ENCODE measurements at regions not wholly inside any gene's neighbourhood (a gene's known extent, or its start where the extent isn't known, plus 50 kb on each side); places are given as distances from the start of the nearest gene placed in this dataset.

DNA sequence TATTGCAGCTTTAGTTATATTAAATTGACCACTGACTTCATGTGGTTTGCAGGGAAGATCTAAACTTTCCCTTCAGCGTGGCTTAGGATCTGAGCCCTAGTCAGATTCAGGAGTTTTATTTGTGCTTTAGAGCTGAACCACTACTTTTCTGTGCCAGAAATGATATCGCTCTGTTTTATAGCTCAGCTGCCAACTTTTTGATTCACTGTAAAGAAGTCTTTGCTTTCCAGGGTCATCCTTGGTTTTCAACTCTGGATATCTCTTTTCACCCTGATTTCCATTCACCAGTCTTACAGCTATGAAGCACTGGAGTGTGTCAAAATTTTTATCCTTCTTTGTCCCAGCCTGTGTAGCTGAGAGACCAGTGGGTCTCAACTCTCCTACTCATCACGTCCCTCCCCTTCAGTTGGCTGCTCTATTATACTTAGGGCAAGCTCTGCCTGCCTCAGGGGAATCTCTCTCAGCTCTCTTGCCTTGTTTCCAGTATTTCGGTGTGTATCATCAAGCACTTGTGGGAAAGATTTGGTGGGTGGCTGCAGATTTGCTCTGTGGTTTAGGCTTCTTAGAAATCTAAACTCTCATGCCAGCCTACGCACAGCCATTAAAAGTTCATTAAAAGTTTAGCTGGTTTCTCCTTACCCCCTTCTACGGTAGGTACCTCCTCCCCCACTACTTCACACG is 425.5 kb downstream of the TENT5A start:
- in situ Hi-C loops (cut with HindIII; ENCODE audit: low sequenced_read_pairs) = no loop called here
- H3K4me3 ChIP-seq (ENCODE audit: low read depth, low read length) = no peak overlapping the region
- TF ChIP-seq, protein P1, sequence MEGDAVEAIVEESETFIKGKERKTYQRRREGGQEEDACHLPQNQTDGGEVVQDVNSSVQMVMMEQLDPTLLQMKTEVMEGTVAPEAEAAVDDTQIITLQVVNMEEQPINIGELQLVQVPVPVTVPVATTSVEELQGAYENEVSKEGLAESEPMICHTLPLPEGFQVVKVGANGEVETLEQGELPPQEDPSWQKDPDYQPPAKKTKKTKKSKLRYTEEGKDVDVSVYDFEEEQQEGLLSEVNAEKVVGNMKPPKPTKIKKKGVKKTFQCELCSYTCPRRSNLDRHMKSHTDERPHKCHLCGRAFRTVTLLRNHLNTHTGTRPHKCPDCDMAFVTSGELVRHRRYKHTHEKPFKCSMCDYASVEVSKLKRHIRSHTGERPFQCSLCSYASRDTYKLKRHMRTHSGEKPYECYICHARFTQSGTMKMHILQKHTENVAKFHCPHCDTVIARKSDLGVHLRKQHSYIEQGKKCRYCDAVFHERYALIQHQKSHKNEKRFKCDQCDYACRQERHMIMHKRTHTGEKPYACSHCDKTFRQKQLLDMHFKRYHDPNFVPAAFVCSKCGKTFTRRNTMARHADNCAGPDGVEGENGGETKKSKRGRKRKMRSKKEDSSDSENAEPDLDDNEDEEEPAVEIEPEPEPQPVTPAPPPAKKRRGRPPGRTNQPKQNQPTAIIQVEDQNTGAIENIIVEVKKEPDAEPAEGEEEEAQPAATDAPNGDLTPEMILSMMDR (IDR thresholded peaks at IDR 0.05; ENCODE audit: low read depth, low read length, missing control alignments) = no peak
- no peak for DNase-seq (ENCODE audit: low read depth)

DNA sequence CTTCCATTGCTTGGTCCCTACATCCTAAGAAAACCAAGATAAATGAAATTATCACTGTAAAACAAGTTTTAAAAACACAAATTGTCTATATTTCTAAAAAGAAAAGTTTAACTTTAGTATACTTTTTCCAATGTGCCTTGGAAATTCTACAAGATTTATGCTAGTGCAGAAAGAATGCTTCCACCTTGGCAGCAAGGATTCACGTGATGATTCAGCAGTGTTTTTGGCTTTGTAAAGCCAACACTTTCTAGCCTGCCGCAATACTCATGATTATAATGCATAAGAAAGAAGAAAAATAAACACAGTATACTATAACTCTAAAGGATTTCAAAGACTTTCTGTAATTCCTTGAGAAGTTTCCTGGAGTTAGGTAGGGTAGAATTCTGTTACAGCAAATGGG is 442.7 kb downstream of the TENT5A start:
- peak; percentile 18 for DNase-seq (ENCODE audit: low read depth)
- in situ Hi-C loops (cut with HindIII; ENCODE audit: low sequenced_read_pairs) = no loop called here
- no peak overlapping the region for H3K4me3 ChIP-seq (ENCODE audit: low read depth, low read length)
- TF ChIP-seq, protein P1 (IDR thresholded peaks at IDR 0.05; ENCODE audit: low read depth, low read length, missing control alignments) = no peak

DNA sequence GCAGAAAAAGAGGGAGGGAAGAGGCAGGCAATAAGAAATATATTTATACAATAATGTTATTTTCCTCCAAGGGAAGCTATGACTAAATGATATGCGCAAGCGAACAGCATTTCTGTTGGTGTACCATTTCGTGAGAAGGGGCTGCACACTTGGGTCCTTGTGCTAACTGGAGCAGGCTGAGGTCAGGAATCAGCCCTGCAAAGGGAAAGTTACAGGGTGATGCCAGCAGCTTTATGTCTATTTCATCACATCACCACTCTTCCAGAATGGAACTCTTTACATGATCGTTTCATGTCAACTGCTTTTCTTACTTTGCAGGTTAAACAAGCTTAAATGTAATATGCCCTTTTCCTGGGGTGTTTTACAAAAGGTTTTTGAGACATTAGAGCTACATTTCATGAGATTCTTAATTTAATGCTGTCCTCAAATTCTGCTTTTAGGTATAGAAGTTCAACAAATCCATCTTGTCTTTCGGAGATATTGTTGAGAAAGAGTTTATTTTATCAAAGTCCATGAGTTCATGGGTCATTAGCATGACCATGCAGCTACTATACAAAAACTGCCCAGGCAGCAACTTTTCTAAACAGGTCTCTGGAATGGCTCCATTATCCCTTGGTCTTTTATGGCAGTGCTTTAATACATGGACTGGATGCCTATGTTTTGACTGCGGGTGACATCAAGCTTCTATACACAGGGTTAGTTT is 443.8 kb downstream of the TENT5A start:
- in situ Hi-C loops (cut with HindIII; ENCODE audit: low sequenced_read_pairs) = no loop called here

DNA sequence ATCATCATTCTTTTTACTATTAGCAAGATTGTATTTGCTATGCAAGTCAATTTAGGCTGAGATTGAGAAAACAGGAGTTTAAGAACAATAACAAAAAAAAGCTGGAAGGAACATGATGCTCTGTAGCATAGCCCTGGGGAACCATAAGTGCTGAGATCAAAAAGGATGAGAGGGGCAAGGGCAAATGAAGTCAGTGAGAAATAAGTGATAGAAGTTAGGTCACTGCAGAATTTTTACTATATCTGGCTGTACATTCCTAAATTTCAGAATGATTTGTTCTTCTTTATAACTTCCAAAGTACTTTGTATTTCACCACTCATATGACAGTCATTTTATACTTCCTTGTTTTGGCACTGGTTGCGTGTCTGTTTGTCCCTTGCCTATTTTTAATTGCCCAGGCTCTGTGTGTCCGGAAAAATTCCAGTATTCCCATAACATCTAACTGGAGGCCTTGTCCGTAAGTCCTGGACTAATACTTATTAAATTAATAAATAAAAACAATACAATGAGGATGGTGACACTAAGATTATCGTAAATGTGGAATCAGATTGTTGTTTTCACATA is 444.7 kb downstream of the TENT5A start:
- in situ Hi-C loops (cut with HindIII; ENCODE audit: low sequenced_read_pairs) = no loop called here
- no peak overlapping the region for H3K4me3 ChIP-seq (ENCODE audit: low read depth, low read length)
- DNase-seq (ENCODE audit: low read depth) = no peak
- TF ChIP-seq, protein P1 (IDR thresholded peaks at IDR 0.05; ENCODE audit: low read depth, low read length, missing control alignments) = no peak

More for the DNA sequence above, 443.8 kb downstream of the TENT5A start:
- TF ChIP-seq, protein P1 (IDR thresholded peaks at IDR 0.05; ENCODE audit: low read depth, low read length, missing control alignments) = no peak
- no peak for DNase-seq (ENCODE audit: low read depth)
- H3K4me3 ChIP-seq (ENCODE audit: low read depth, low read length) = no peak overlapping the region

DNA sequence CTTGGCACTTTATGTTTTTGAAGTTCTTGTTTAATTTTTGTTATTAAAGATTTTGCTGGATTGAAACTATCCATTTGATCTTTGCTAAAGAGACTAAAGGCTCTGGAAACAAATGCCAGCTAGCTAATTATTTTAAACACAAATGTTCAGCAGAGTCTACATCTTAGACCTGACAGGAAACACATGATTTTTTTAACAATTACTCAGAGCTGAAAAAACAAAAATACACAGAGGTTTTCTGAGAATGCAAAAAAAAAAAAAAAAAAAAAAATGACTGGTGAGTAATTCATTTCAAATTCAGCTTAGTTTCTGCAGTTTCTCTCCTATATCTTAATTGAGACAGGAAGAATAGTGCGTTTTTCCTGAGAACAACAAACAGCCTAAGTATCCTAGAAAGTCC is 448.0 kb downstream of the TENT5A start:
- H3K4me3 ChIP-seq (ENCODE audit: low read depth, low read length) = no peak overlapping the region
- TF ChIP-seq, protein P1 (IDR thresholded peaks at IDR 0.05; ENCODE audit: low read depth, low read length, missing control alignments) = no peak
- no peak for DNase-seq (ENCODE audit: low read depth)
- in situ Hi-C loops (cut with HindIII; ENCODE audit: low sequenced_read_pairs) = no loop called here

DNA sequence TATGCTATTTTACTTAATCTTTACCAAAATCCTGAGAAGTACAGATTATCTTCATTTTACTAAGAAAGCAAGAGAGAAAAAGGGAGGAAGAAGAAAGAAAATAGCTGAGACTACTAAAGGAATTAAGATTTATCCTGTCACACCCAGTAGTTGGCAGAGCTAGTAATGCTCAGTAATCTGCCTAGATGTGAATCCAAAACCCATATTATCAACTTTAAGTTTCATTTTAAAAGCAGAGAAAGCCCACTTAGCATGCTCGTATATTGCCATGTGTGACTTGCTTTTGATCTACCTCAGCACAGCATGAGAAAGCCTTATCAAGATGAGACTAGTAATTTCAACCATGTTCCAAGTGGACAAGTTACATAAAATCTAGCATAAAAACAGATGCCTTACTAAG is 451.5 kb downstream of the TENT5A start:
- TF ChIP-seq, protein P1 (IDR thresholded peaks at IDR 0.05; ENCODE audit: low read depth, low read length, missing control alignments) = no peak
- no peak overlapping the region for H3K4me3 ChIP-seq (ENCODE audit: low read depth, low read length)
- DNase-seq (ENCODE audit: low read depth) = no peak
- in situ Hi-C loops (cut with HindIII; ENCODE audit: low sequenced_read_pairs) = no loop called here
